Uterus (tissue), 2 donors: ENCODE measurements at regions not wholly inside any gene's neighbourhood (a gene's known extent, or its start where the extent isn't known, plus 50 kb on each side); places are given as distances from the start of the nearest gene placed in this dataset.

ENCODE experiments used
- POLR2A ChIP-seq, 2 donors: fragments of 450-650 bp; IDR thresholded peaks; one replicate each; pipeline ENCODE4 v1.6.1; 2016; ENCODE audit warnings: antibody characterized with exemption in 2 of 2, mild to moderate bottlenecking in 1 of 2, moderate library complexity in 1 of 2
- TF ChIP-seq, protein P1 (sequence below), 4 experiments: fragments of 200-600 bp in 2 of 4; fragments of 450-650 bp in 2 of 4; sonication (generic) in 2 of 4; IDR thresholded peaks; one replicate each; pipeline ENCODE4 v1.5.1; 2016 to 2019; ENCODE audit warnings: antibody characterized with exemption in 4 of 4, mild to moderate bottlenecking in 2 of 4, moderate library complexity in 1 of 4

DNA sequence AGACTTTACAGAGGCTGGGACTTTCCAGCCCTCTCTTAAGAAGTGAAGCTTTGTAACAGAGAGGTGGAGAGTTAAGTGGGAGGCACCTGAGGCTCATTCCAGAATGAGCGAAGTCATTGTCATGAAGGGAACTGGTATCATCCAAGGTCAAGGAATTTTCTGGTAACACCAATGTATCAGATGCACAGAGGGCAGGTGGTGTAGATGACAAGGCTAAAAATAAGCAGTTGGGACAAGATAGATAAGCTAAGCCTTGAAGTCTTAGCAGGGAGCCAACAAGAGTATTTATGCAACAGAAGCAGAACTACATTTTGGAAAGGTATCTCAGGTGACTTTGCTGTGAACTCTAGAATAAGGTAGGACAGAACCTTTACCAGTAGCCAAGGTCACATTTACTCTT, 257.0 kb upstream of the AUTS2 start:
- TF ChIP-seq, protein P1, sequence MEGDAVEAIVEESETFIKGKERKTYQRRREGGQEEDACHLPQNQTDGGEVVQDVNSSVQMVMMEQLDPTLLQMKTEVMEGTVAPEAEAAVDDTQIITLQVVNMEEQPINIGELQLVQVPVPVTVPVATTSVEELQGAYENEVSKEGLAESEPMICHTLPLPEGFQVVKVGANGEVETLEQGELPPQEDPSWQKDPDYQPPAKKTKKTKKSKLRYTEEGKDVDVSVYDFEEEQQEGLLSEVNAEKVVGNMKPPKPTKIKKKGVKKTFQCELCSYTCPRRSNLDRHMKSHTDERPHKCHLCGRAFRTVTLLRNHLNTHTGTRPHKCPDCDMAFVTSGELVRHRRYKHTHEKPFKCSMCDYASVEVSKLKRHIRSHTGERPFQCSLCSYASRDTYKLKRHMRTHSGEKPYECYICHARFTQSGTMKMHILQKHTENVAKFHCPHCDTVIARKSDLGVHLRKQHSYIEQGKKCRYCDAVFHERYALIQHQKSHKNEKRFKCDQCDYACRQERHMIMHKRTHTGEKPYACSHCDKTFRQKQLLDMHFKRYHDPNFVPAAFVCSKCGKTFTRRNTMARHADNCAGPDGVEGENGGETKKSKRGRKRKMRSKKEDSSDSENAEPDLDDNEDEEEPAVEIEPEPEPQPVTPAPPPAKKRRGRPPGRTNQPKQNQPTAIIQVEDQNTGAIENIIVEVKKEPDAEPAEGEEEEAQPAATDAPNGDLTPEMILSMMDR (IDR thresholded peaks at IDR 0.05) = no peak
- TF ChIP-seq POLR2A (IDR thresholded peaks at IDR 0.05) = no peak
